G401 (cell line): ENCODE measurements at regions not wholly inside any gene's neighbourhood (a gene's known extent, or its start where the extent isn't known, plus 50 kb on each side); places are given as distances from the start of the nearest gene placed in this dataset.
A peak's percentile ranks its signal among the peaks of the same experiment; 100 is the strongest.
"Not testable (repeated sequence)": the region's sequence is repeated elsewhere in the genome, so short reads cannot be mapped to it uniquely, and the experiment has no call there.

Experiments used
- DNase-seq: peaks from one replicate; pipeline ENCODE4 v3.0.0-alpha.2; 2015; ENCODE audit warnings: low spot score
- in situ Hi-C: cut with HindIII; loops from 2 replicates; pipeline ENCODE4 v1.10.0; 2016; ENCODE audit warnings: low sequenced_read_pairs, mixed read lengths

DNA sequence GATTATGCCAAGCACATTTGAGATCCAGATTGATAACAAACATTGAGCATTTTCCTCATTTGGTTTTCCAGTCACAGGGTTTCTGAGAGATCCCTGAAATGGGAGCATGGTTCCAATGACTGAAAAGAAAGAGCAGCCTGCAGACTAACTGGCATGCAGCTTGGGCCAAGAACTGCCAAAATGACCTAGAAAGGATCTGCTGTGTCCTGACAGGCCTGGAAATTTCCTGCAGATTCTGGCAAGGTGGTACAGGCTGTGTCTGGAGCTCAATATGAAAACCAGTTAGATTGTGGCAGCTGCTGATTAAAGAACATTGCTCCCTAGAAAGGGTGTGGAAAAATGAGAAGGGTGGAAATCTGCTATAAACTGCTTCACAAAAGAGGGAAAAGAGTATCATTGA, 417.3 kb downstream of the IPO8 start:
- peak; percentile 93 for DNase-seq
- in situ Hi-C loops, result no loop called here

DNA sequence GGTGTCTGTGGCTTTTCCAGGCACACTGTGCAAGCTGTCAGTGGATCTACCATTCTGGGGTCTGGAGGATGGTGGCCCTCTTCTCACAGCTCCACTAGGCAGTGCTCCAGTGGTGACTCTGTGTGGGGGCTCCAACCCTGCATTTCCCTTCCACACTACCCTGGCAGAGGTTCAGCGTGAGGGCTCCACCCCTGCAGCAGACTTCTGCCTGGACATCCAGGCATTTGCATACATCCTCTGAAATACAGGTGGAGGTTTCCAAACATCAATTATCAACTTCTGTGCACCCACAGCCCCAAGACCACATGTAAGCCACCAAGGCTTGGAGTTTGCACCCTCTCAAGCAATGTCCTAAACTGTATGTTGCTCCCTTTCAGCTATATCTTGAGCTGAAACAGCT, 423.2 kb downstream of the IPO8 start:
- DNase-seq, in situ Hi-C loops: not testable (repeated sequence)

DNA sequence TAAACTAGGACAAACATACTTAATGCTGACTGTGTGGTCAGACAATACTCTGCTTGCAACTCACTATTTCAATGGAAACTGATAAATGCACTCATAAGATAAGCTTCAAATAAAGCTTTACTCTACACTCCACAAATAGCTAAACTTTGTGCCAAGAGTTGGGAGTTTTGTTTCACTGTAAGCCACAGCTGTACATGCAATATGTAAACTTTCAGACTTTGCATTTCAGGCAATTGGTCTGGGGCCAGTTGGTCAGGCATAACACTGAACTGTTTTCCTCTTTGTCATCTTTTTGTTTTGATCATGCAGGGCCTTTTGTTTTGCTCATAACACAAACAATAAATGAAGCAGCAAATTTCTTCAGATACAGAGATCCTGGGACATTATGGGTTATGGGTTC, 426.2 kb downstream of the IPO8 start:
- DNase-seq, result no peak
- in situ Hi-C loops, result no loop called here

DNA sequence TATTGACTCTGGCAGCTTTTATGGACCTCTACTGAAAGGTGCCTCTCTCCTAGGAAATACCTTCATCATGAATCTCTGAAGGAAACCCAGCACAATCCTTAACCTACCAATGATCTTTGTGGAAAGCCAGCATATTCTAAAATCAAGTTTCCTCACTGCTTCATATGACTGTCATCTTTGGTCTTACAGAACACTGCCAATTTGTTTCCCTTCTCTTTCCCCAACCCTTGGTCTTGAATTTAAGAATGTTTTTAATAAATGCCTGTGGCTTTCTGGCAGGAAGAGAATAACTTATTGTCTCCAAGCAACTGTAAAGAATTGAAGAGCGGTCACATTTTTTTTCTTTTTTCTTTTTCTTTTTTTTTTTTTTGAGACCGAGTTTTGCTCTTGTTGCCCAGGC, 427.6 kb downstream of the IPO8 start:
- in situ Hi-C loops, result no loop called here
- DNase-seq, result no peak

DNA sequence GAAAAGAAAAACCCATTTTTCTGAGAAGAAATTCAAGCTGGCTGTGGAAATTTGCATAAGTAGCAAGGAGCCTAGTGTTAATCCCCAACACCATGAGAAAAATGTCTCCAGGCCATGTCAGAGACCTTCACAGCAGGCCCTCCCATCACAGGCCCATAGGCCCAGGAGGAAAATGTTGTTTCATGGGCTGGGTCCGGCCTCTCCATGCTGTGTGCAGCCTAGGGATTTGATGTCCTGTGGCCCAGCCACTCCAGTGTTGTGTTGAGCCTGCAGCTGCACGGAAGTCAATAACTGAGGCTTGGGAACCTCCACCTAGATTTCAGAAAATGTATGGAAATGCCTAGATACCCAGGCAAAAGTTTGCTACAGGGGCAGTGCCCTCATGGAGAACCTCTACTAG, 432.2 kb downstream of the IPO8 start:
- in situ Hi-C loops, result no loop called here
- DNase-seq, result no peak

DNA sequence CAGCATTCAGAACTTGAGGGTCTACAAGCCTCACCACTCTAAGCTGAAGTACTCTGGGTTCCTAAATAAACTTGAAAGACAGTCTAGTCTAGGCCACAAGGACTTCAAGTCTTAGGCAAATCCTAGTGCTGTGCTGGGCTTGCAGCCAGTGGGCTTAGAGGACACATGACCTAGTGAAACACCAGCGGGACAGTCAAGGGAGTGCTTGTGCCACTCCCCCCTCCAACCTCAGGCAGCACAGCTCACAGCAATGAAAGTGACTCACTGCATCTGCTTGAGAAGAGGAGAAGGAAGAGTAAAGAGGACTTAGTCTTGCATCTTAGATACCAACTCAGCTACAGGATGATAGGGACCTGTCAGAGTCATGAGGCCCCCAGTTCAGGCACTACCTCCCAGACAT, 438.1 kb downstream of the IPO8 start:
- DNase-seq, result no peak
- in situ Hi-C loops, result no loop called here

DNA sequence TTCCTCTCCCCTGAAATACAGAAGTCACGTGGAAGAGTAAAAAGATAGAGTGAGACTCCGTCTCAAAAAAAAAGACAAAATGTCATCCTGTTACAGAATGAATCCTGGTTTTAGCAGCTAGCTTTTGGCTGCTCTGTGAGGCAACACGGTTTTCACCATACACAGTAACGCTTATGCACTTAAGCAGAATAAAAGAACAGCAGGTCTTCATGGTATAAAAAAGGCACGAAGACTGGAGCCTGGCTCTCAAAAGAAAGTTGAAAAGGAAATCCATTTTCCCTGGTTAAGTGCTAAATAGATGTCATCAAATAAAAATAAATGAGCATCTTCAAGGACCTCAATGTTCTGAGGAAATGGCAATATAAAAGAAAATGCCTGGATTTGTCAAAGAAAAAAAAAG, 444.1 kb downstream of the IPO8 start:
- no peak for DNase-seq
- in situ Hi-C loops, result no loop called here

DNA sequence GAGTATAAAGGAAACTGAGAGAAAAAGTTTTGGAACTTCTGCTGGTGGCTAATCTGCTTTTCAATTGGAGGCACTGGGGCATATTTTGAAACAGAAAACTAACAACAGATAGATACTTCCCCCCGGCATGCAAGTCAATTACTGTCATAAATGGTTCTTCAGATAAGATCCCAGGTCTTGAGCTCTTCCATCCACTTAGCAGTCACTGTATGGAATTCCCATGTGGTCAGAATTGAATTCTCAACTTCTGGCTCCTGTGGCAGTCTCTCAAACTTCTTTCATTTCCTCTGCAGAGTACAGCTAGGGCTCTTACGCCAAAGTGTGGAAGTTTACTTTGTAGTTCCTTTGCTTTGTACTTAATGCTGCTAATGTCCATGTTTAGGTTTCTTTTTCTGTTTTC, 452.2 kb downstream of the IPO8 start:
- no peak for DNase-seq
- in situ Hi-C loops, result no loop called here

DNA sequence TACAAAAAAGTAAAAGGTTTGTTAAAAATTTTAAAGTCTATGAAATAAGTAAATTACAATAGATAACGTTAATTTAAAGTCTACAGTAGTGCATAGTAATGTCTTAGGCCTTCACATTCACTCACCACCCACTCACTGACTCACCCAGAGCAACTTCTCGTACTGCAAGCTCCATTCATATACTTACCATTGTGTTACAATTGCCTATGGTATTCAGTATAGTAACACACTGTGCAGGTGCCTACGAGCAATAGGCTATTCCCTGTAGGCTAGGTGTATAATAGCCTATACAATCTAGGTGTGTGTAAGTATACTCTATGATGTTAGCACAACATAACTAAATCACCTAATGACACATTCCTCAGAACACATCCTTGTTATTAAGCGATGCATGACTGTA, 435.3 kb upstream of the TMTC1 start:
- in situ Hi-C loops, result no loop called here
- DNase-seq, result no peak

DNA sequence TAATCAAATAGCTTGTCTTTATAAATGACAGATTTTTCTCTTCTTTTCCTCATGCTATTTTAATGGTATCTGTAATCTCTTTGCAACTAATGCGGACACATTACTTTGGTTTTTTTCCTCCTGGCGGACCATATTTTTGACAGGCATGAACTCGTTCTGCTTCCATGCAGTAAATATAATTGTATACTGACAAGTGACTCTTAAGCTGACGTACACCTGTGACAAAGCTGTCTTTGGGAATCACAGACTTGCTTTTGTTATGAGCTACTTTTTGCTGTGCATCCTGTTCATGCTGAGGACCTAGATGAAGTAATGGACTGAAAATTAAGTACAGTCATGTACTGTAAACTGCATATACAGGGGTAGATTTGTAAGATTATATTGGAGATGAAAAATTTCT, 434.3 kb upstream of the TMTC1 start:
- no peak for DNase-seq
- in situ Hi-C loops, result no loop called here

DNA sequence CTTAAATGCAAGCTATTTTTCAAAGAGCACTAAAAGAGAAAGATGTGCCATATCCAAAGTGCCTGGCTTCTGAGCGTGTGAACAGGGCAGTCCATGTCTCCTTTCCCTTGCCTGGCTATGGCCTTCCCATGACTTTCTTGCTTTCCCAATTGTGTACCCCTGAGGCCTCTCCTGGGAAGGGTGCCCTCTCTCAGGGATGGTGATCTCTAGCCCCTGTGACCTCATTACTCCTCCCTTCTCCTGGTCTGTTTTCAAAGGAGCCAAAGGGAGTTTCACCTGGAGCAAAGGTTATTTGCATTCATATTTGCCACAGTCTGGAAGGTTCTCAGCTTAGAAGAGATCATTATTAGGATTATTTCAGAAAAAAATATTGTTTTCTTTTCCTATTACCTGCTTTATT, 429.4 kb upstream of the TMTC1 start:
- in situ Hi-C loops, result no loop called here
- DNase-seq, result no peak

DNA sequence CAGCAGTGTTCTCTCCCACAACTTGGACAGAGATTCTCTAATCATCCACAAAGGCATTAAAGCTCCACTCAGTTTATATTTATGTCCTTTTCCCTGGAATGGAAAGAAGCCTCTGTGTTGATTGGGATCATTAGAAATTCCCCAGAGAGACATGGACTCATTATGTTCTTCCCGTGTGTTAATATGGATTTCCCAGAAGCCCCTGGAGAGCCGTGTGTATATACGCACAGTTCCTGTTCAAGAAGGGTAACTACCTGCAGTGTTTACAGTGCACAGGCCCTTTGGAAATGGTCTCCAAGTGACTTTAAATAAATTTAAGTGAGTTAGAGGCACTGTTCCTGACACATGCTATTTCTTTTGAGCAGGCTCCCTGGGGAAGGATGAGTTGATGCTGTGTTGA, 428.0 kb upstream of the TMTC1 start:
- in situ Hi-C loops, result no loop called here
- no peak for DNase-seq

DNA sequence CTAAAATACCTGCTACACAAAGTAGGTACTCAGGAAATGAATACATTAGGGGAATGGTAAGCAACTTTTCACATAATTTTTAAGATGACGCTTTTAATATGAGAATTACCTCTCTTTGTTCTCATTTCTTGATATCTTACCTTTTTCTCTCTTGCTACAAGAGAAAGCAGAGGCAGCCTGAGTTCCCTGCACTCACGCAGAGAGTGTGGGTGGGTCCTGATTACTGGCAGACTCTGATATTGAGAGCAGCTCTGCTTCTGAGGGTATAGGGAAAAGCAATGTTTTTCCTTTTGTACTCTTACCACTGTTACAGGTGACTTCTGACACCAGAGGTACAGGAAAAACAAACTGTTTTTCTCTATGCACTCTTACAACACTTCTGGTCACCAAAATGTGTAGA, 420.2 kb upstream of the TMTC1 start:
- no peak for DNase-seq
- in situ Hi-C loops, result no loop called here

DNA sequence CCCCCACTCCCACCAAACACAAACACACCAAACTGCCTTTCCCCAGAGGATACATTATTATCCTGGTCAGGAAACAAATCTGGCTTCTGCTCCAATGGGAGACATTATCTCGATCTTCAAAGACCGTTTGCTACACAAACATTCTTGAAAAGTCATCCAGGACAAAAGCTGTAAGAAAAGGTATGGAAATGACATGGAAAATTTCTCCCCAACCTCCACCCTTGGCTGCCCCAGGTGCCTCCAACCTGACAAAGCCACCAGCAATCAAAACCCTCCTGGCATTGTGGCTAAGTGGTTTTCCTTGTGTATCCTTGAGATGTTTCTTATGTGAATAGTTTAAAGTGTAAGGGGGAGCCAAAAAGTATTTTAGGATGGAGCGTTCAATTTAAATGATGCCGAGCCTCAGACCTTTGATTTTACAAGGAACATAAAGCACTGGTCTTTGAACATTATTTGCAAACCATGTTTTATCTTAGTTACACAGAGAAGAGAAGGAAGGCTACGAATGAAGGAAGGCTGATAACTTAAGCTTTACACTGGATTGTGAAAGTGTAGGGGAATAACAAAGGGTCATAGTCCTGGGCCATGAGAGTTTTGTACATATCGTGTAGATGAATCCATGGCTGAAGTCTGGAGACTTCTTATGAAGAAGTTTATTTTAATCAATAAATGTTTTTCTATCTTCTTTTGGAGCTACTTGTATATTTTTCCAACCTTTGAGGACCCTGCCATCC, 418.9 kb upstream of the TMTC1 start:
- in situ Hi-C loops, result no loop called here
- DNase-seq, result no peak

DNA sequence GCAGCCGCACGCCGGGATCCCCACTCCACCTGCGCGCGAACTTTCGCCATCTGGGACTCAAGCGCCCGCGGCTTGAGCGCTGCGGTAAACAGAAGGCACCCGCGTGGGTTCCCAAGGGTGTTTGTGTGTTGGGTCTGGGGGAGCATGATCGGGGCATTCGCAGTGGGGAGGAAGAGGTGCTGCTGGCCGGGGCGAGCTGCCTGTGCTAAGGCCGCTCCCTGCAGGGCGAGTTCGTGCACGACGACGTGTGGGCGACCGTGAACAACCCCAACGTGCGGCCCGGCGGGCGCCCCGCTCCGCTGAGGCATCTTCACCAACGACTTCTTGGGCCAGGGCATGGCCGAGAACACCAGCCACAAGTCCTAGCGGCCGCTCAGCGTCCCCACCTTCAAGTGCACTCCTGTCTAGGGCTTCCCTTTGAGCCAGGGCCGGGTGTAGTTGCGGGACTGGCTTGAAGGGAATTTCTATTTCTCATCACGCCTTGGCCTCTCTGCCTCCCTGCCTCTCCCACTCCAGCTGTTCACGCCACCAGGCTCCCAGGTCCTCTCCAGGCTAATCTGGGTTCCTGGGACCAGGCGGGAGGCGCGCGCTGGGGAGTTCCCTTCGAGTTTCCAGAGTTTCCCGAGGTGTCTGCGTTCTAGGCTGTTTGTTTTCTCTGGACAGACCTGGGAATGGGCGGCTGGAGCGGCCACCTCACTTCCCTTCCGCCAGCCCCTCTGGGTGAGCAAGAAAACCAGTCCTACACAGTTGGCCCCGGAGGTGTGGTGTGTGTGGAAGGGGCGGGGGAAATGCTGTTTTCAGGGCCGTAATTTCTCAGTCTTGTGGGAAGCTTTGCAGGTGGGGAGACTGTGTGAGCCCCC, 417.8 kb upstream of the TMTC1 start:
- in situ Hi-C loops, result no loop called here
- no peak for DNase-seq

DNA sequence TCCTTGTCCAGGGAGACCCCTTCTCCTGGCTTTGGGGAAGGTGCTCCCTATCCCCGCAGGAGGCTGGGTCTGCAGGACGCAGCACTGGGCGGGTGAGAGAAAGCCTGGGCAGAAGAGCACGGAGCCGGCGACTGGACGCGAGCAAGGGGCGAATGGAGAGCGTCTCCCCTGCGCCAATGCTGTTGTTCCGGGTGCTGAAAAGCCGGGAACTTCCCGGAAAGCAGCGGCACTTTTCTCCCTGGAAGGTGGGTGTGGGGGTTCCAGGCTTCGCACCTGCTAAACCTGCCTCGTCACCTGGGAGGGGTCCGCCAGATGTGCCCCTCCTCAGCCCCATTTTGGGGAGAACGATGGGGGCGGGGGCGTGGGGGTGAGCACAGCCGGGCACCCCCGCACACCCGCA, 417.1 kb upstream of the TMTC1 start:
- in situ Hi-C loops, result no loop called here
- no peak for DNase-seq

DNA sequence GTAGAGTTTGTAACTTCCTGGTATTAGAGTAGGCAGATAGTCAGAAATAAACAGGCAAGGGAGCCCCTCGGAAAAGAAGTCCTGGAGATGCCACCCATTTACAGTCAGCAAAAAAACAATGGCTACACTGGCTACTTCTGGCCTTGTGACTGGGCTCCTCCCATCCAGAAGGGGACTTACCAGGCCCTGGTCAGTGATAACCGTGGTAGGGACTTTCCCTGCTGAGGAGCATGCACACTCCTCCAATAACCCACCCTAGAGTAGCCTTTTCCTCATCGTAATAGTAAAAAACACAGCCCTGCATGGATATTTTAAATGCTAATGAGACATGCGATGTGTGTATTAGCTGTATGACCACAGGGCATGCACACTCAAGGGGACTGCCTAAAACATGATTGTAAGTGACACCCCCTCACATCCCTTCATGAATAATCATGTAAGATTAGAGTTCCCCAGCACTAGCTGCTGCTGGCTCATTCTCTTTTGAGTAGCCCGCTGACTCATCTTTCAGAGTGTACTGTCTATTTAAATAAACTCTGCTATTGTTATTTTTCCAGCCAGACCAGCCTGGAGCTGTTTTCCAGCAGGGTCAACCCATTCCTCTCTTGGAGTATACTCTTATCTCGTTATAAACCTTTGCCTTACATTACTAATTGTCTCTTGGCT, 413.8 kb upstream of the TMTC1 start:
- in situ Hi-C loops, result no loop called here
- no peak for DNase-seq

DNA sequence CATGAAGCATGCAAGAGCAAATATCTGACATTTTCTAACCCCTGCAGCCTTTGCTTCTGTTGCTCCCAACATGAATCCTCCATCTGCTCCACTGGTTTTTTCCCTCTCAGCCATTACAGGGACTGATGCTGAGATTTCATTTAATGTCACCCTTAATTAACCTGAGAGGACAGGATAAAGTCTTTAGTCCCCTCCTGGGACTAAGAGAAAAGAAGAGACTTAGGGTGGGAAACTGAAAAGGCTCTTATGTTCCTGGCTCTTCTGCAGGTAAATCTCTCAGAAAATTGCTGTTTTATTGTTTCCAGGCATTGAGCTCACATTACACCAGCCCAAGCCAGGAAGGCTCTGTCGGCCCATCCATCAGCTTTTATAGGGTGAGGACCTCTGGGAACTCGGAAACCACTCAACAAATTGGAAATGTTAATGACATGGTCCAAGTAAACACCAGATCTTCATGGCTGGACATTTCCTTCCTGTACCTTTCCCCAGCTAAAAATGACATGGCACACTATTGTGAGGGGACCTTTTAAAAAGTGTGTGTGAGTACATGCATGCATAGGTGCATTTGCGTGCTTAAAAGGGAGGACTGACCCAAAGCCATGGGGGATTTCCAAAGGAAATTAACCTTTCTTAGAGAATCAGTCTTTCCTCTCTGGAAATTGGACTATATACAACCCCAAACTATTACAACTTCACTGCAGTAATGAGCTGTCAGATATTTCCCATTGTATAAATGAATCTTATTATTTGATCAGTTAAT, 408.1 kb upstream of the TMTC1 start:
- no peak for DNase-seq
- in situ Hi-C loops, result no loop called here

DNA sequence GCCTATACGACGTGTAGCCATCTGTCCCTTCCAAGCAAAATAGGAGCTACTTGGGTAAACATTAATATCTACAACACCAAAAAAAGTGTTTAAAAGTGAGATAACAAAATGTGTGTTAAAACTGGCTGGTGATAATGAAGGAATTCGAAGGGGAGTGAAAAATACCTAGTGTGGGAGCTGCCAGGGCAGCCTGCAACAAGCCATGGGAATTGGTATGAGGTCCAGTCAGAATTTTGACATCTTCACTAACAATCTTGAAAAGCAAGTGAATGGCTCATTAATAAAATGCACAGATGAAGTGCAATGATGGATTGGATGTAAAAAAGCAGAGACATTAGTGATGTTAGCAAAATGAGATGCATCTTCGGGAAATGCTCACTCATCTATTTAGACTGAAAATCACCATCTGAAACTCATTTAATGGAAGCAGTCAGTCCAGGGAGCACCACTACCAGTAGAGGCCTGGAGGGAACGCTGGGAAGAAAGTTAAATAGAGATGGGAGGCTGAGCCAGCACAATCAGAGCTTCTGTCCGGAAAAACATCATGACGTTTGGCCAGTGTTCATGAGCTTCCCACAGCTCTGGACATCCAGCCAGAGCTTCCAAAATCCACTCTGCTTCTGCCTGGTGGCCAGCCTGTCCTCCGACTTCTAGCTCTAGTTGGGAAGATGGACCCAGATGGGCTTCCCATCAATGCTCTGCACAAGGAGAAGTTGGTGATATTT, 405.0 kb upstream of the TMTC1 start:
- in situ Hi-C loops, result no loop called here
- no peak for DNase-seq
